Mesenchymal stem cell (in vitro differentiated cells and primary cell): ENCODE measurements at regions not wholly inside any gene's neighbourhood (a gene's known extent, or its start where the extent isn't known, plus 50 kb on each side); places are given as distances from the start of the nearest gene placed in this dataset.

ENCODE experiments used
- DNase-seq: peaks from one replicate; pipeline ENCODE4 v3.0.0-alpha.2; 2013
- H2AFZ ChIP-seq: one replicate; pipeline ENCODE4 v1.6.1; 2013; ENCODE audit warnings: low read depth, mild to moderate bottlenecking, control low read depth, inconsistent platforms, low read length, moderate library complexity
- H2AK5ac ChIP-seq: 2 replicates; pipeline ENCODE4 v1.6.1; 2013; ENCODE audit warnings: low read length, moderate library complexity, mild to moderate bottlenecking, inconsistent platforms; ENCODE audit not compliant: severe bottlenecking
- H2BK120ac ChIP-seq: one replicate; pipeline ENCODE4 v1.6.1; 2013; ENCODE audit warnings: low read depth, mild to moderate bottlenecking, inconsistent platforms, low read length, moderate library complexity
- H2BK12ac ChIP-seq, 2 experiments: one replicate each; pipeline ENCODE4 v1.6.1; 2013; ENCODE audit warnings: inconsistent platforms in 2 of 2, low read length in 2 of 2, mild to moderate bottlenecking in 2 of 2, moderate library complexity in 2 of 2, control low read depth in 1 of 2
- H2BK15ac ChIP-seq: one replicate; pipeline ENCODE4 v1.6.1; 2013; ENCODE audit warnings: mild to moderate bottlenecking, low read depth, inconsistent platforms; ENCODE audit not compliant: poor library complexity, severe bottlenecking
- H2BK5ac ChIP-seq: 2 replicates; pipeline ENCODE4 v1.6.1; 2013; ENCODE audit warnings: low read depth, mild to moderate bottlenecking, low read length, control low read depth, inconsistent platforms; ENCODE audit not compliant: poor library complexity, severe bottlenecking
- H3K14ac ChIP-seq, 2 experiments: one replicate each; pipeline ENCODE4 v1.6.1; 2013; ENCODE audit warnings: inconsistent platforms in 2 of 2, low read length in 2 of 2, control low read depth in 1 of 2, mild to moderate bottlenecking in 1 of 2, moderate library complexity in 1 of 2
- H3K18ac ChIP-seq, 2 experiments: one replicate each; pipeline ENCODE4 v1.6.1; 2013; ENCODE audit warnings: inconsistent platforms in 2 of 2, low read length in 2 of 2, control low read depth in 1 of 2, low read depth in 1 of 2, mild to moderate bottlenecking in 1 of 2
- H3K23ac ChIP-seq, 2 experiments: one replicate each; pipeline ENCODE4 v1.6.1; 2013; ENCODE audit warnings: inconsistent platforms in 2 of 2, low read length in 2 of 2, mild to moderate bottlenecking in 2 of 2, moderate library complexity in 2 of 2, control low read depth in 1 of 2
- H3K27ac ChIP-seq: 2 replicates; pipeline ENCODE4 v1.5.1; 2013; ENCODE audit warnings: mild to moderate bottlenecking, moderate library complexity, low read length, control low read depth, inconsistent platforms; ENCODE audit not compliant: poor library complexity, severe bottlenecking
- H3K27me3 ChIP-seq, 2 experiments: 2 replicates each; pipeline versions ENCODE4 v1.6.1 to v1.7.0; 2013; ENCODE audit warnings: low read length in 2 of 2, mild to moderate bottlenecking in 2 of 2, moderate library complexity in 2 of 2, control low read depth in 1 of 2, inconsistent platforms in 1 of 2; ENCODE audit not compliant: control insufficient read depth in 1 of 2, insufficient read depth in 1 of 2
- H3K36me3 ChIP-seq, 2 experiments: 2 replicates each; pipeline versions ENCODE4 v1.6.1 to v1.7.0; 2013; ENCODE audit warnings: low read length in 2 of 2, control low read depth in 1 of 2, inconsistent platforms in 1 of 2, low read depth in 1 of 2, mild to moderate bottlenecking in 1 of 2; ENCODE audit not compliant: insufficient read depth in 2 of 2, control insufficient read depth in 1 of 2
- H3K4ac ChIP-seq, 2 experiments: one replicate each; pipeline ENCODE4 v1.6.1; 2013; ENCODE audit warnings: inconsistent platforms in 2 of 2, low read length in 2 of 2, mild to moderate bottlenecking in 2 of 2, moderate library complexity in 2 of 2, control low read depth in 1 of 2, low read depth in 1 of 2
- H3K4me1 ChIP-seq: 2 replicates; pipeline ENCODE4 v1.6.1; 2013; ENCODE audit warnings: low read depth, low read length, control low read depth; ENCODE audit not compliant: control insufficient read depth, insufficient read depth
- H3K4me2 ChIP-seq: 2 replicates; pipeline ENCODE4 v1.6.1; 2013; ENCODE audit warnings: low read length, mild to moderate bottlenecking, inconsistent platforms; ENCODE audit not compliant: poor library complexity, severe bottlenecking
- H3K4me3 ChIP-seq, 2 experiments: 2 replicates each; pipeline versions ENCODE4 v1.5.1 to v1.7.0; 2013; ENCODE audit warnings: low read length in 2 of 2, mild to moderate bottlenecking in 2 of 2, control low read depth in 1 of 2, low read depth in 1 of 2; ENCODE audit not compliant: insufficient read depth in 1 of 2
- H3K79me1 ChIP-seq: replicated peaks from 2 replicates; pipeline ENCODE4 v1.6.1; 2013; ENCODE audit warnings: mild to moderate bottlenecking, control low read depth, low read length, inconsistent platforms; ENCODE audit not compliant: poor library complexity, severe bottlenecking
- H3K9ac ChIP-seq: 2 replicates; pipeline ENCODE4 v1.7.0; 2013; ENCODE audit warnings: mild to moderate bottlenecking, low read length, moderate library complexity
- H3K9me3 ChIP-seq: 2 replicates; pipeline ENCODE4 v1.7.0; 2013; ENCODE audit warnings: mild to moderate bottlenecking, low read length; ENCODE audit not compliant: control insufficient read depth
- H4K8ac ChIP-seq: one replicate; pipeline ENCODE4 v1.6.1; 2013; ENCODE audit warnings: inconsistent platforms, mild to moderate bottlenecking, low read length, moderate library complexity
- H4K91ac ChIP-seq: one replicate; pipeline ENCODE4 v1.6.1; 2013; ENCODE audit warnings: mild to moderate bottlenecking, low read length, inconsistent platforms
- WGBS: methylation state at CpG from one replicate; pipeline ENCODE4 v1.1.7; 2013; ENCODE audit warnings: mixed read lengths; 5-methylcytosine and 5-hydroxymethylcytosine counted together

GRCh38 chr13:86974995-86975328 lies 696.2 kb upstream of the SLITRK5 start:
- no peak overlapping the region for H2BK12ac ChIP-seq
- H3K23ac ChIP-seq, result no peak overlapping the region
- H3K27ac ChIP-seq, result no peak overlapping the region
- H2BK120ac ChIP-seq, result no peak overlapping the region
- H3K14ac ChIP-seq, result no peak overlapping the region
- H2BK15ac ChIP-seq, result no peak overlapping the region
- H3K18ac ChIP-seq, result no peak overlapping the region
- no peak overlapping the region for H2AFZ ChIP-seq
- no peak overlapping the region for H3K9ac ChIP-seq
- no peak overlapping the region for H2BK5ac ChIP-seq
- H3K27me3 ChIP-seq, result no peaks in the 10 kb centered on the region
- H3K9me3 ChIP-seq, result no peaks in the 10 kb centered on the region
- no peak for DNase-seq
- no peak overlapping the region for H2AK5ac ChIP-seq
- H3K79me1 ChIP-seq, result no peaks in the 10 kb centered on the region
- H3K4me3 ChIP-seq, result no peak overlapping the region
- no peaks in the 10 kb centered on the region for H3K36me3 ChIP-seq
- no peak overlapping the region for H4K8ac ChIP-seq
- H3K4me1 ChIP-seq, result peaks cover 1% of the 10 kb centered on the region
- no peak overlapping the region for H3K4ac ChIP-seq
- WGBS, result no CpG with 5 or more reads among the region's 1 CpG
- no peak overlapping the region for H3K4me2 ChIP-seq
- no peak overlapping the region for H4K91ac ChIP-seq

- H3K9ac ChIP-seq, result no peak overlapping the region
- no peak overlapping the region for H2BK12ac ChIP-seq
- H3K4me1 ChIP-seq, result peaks cover 1% of the 10 kb centered on the region
- H2BK15ac ChIP-seq, result no peak overlapping the region
- H3K4me2 ChIP-seq, result no peak overlapping the region
- no peak overlapping the region for H2AFZ ChIP-seq
- 90% methylated on average over 2 of the region's 4 CpGs for WGBS
- no peak overlapping the region for H3K4me3 ChIP-seq
- no peak overlapping the region for H4K91ac ChIP-seq
- H3K4ac ChIP-seq, result no peak overlapping the region
- H4K8ac ChIP-seq, result no peak overlapping the region
- H2AK5ac ChIP-seq, result no peak overlapping the region
- no peaks in the 10 kb centered on the region for H3K9me3 ChIP-seq
- H3K27me3 ChIP-seq, result no peaks in the 10 kb centered on the region
- no peak overlapping the region for H2BK120ac ChIP-seq
- no peak overlapping the region for H3K23ac ChIP-seq
- no peak overlapping the region for H3K18ac ChIP-seq
- DNase-seq, result no peak
- H3K14ac ChIP-seq, result no peak overlapping the region
- no peaks in the 10 kb centered on the region for H3K36me3 ChIP-seq
- H2BK5ac ChIP-seq, result no peak overlapping the region
- H3K27ac ChIP-seq, result no peak overlapping the region
- H3K79me1 ChIP-seq, result no peaks in the 10 kb centered on the region
Observed at GRCh38 chr13:86976521-86977324, 694.4 kb upstream of the SLITRK5 start.

GRCh38 chr13:86986448-86986847 lies 684.7 kb upstream of the SLITRK5 start:
- Histone ChIP-seq H4K91ac (no peak overlapping the region), H3K14ac (no peak overlapping the region), H4K8ac (no peak overlapping the region), H3K4me2 (no peak overlapping the region), H3K9me3 (no peaks in the 10 kb centered on the region), H3K79me1 (no peaks in the 10 kb centered on the region), H3K9ac (no peak overlapping the region), H3K27ac (no peak overlapping the region), H2BK5ac (no peak overlapping the region), H3K4me3 (no peak overlapping the region), H3K4ac (no peak overlapping the region), H2AK5ac (no peak overlapping the region), H2BK120ac (no peak overlapping the region), H3K18ac (no peak overlapping the region), H3K27me3 (no peaks in the 10 kb centered on the region), H3K36me3 (no peaks in the 10 kb centered on the region), H2AFZ (no peak overlapping the region), H2BK15ac (no peak overlapping the region), H3K4me1 (no peaks in the 10 kb centered on the region), H2BK12ac (no peak overlapping the region), H3K23ac (no peak overlapping the region)
- peak; percentile 45 for DNase-seq
- WGBS, result 17% methylated on average over 2 of the region's 4 CpGs

- Histone ChIP-seq H4K8ac (no peak overlapping the region), H3K9me3 (peaks cover 21% of the 10 kb centered on the region), H2BK5ac (no peak overlapping the region), H3K27ac (no peak overlapping the region), H3K4me1 (no peaks in the 10 kb centered on the region), H2AK5ac (no peak overlapping the region), H3K9ac (no peak overlapping the region), H3K14ac (no peak overlapping the region), H2BK15ac (no peak overlapping the region), H3K4me3 (no peak overlapping the region), H3K79me1 (no peaks in the 10 kb centered on the region), H3K36me3 (no peaks in the 10 kb centered on the region), H4K91ac (no peak overlapping the region), H3K4me2 (no peak overlapping the region), H2AFZ (no peak overlapping the region), H3K27me3 (no peaks in the 10 kb centered on the region), H3K23ac (no peak overlapping the region), H3K18ac (no peak overlapping the region), H2BK12ac (no peak overlapping the region), H2BK120ac (no peak overlapping the region), H3K4ac (no peak overlapping the region)
- no peak for DNase-seq
Observed at GRCh38 chr13:86992251-86992650, 678.9 kb upstream of the SLITRK5 start.
